GM13977 (cell line): ENCODE measurements at regions not wholly inside any gene's neighbourhood (a gene's known extent, or its start where the extent isn't known, plus 50 kb on each side); places are given as distances from the start of the nearest gene placed in this dataset.

ENCODE experiments used
- DNase-seq: peaks from one replicate; pipeline ENCODE4 v3.0.0; 2012; ENCODE audit warnings: low spot score
- CTCF ChIP-seq: IDR thresholded peaks from 2 replicates; pipeline ENCODE4 v1.5.1; 2012; ENCODE audit warnings: mild to moderate bottlenecking, control low read depth; ENCODE audit not compliant: insufficient read depth; ENCODE audit errors: extremely low read depth, missing control alignments
- in situ Hi-C: fragments of 300-500 bp; cut with MboI; formaldehyde crosslinking; loops from one replicate; pipeline ENCODE4 v1.12.0; 2022; ENCODE audit warnings: low sequenced_read_pairs, low pct_unique_long_range_greater_than_20kb, mixed read lengths, inconsistent platforms; ENCODE audit not compliant: unreplicated experiment

- TF ChIP-seq CTCF: no peak
- DNase-seq: peak; percentile 63
- in situ Hi-C loops: no loop called here
These were observed 126.4 kb upstream of the MGAT5 start for GRCh38 chr2:134127496-134127895.

GRCh38 chr2:134128746-134129145 is 125.1 kb upstream of the MGAT5 start:
- no peak for DNase-seq
- in situ Hi-C loops: no loop called here
- TF ChIP-seq CTCF: no peak

GRCh38 chr2:134129900-134130537 is 123.9 kb upstream of the MGAT5 start:
- no peak for TF ChIP-seq CTCF
- in situ Hi-C loops: no loop called here

GRCh38 chr2:134131681-134132489 is 122.0 kb upstream of the MGAT5 start:
- in situ Hi-C loops: no loop called here
- no peak for TF ChIP-seq CTCF
- DNase-seq: no peak

More at GRCh38 chr2:134129900-134130537, 123.9 kb upstream of the MGAT5 start:
- no peak for DNase-seq

- TF ChIP-seq CTCF: no peak
- in situ Hi-C loops: no loop called here
- no peak for DNase-seq
These were observed 121.4 kb upstream of the MGAT5 start for GRCh38 chr2:134132490-134132857.

- in situ Hi-C loops: no loop called here
- no peak for DNase-seq
- TF ChIP-seq CTCF: no peak
These were observed 120.1 kb upstream of the MGAT5 start for GRCh38 chr2:134133622-134134312.
